ENCODE measurements at regions not wholly inside any gene's neighbourhood (a gene's known extent, or its start where the extent isn't known, plus 50 kb on each side); places are given as distances from the start of the nearest gene placed in this dataset.
"Not testable (repeated sequence)": the region's sequence is repeated elsewhere in the genome, so short reads cannot be mapped to it uniquely, and the experiment has no call there.

- DNase-seq = no peak
Measured at GRCh38 chr13:93023929-93024328, 202.7 kb upstream of the GPC6 start.

GRCh38 chr13:93025984-93026383, 200.6 kb upstream of the GPC6 start:
- no peak for DNase-seq

- no peak for DNase-seq
Measured at GRCh38 chr13:93029536-93029935, 197.1 kb upstream of the GPC6 start.

GRCh38 chr13:93036380-93036779, 190.2 kb upstream of the GPC6 start:
- no peak for DNase-seq

GRCh38 chr13:93037780-93038179, 188.8 kb upstream of the GPC6 start:
- DNase-seq = no peak

- no peak for DNase-seq
Measured at GRCh38 chr13:93038187-93038586, 188.4 kb upstream of the GPC6 start.

GRCh38 chr13:93039131-93039530, 187.5 kb upstream of the GPC6 start:
- DNase-seq = no peak

- DNase-seq = not testable (repeated sequence)
Measured at GRCh38 chr13:93041566-93041965, 185.0 kb upstream of the GPC6 start.

- no peak for DNase-seq
Measured at GRCh38 chr13:93045836-93046235, 180.8 kb upstream of the GPC6 start.

GRCh38 chr13:93055233-93055632, 171.4 kb upstream of the GPC6 start:
- DNase-seq = no peak

GRCh38 chr13:93058301-93058700, 168.3 kb upstream of the GPC6 start:
- DNase-seq = no peak

- no peak for DNase-seq
Measured at GRCh38 chr13:93060144-93060543, 166.5 kb upstream of the GPC6 start.

GRCh38 chr13:93066187-93066586, 160.4 kb upstream of the GPC6 start:
- DNase-seq = no peak

- DNase-seq = peak; percentile 34
Measured at GRCh38 chr13:93079294-93079693, 147.3 kb upstream of the GPC6 start.

GRCh38 chr13:93080166-93080565, 146.4 kb upstream of the GPC6 start:
- DNase-seq = no peak

- DNase-seq = peak; percentile 55
Measured at GRCh38 chr13:93080587-93080986, 146.0 kb upstream of the GPC6 start.

GRCh38 chr13:93086329-93086728, 140.3 kb upstream of the GPC6 start:
- DNase-seq = no peak

- DNase-seq = no peak
Measured at GRCh38 chr13:93098972-93099371, 127.6 kb upstream of the GPC6 start.

- DNase-seq = no peak
Measured at GRCh38 chr13:93101226-93101734, 125.3 kb upstream of the GPC6 start.

- no peak for DNase-seq
Measured at GRCh38 chr13:93104270-93104669, 122.3 kb upstream of the GPC6 start.

- peak; percentile 69 for DNase-seq
Measured at GRCh38 chr13:93108111-93108601, 118.5 kb upstream of the GPC6 start.

- DNase-seq = peak; percentile 54
Measured at GRCh38 chr13:93116809-93117208, 109.8 kb upstream of the GPC6 start.

GRCh38 chr13:93118081-93118615, 108.5 kb upstream of the GPC6 start:
- DNase-seq = no peak

GRCh38 chr13:93140912-93141311, 85.7 kb upstream of the GPC6 start:
- DNase-seq = no peak

GRCh38 chr13:93144031-93144430, 82.6 kb upstream of the GPC6 start:
- DNase-seq = no peak
